ENCODE measurements at regions not wholly inside any gene's neighbourhood (a gene's known extent, or its start where the extent isn't known, plus 50 kb on each side); places are given as distances from the start of the nearest gene placed in this dataset.

- Histone ChIP-seq H3K27me3 (no peaks in the 10 kb centered on the region), H3K27ac (no peak overlapping the region), H3K4me1 (ENCODE audit: insufficient read depth) (peaks cover 15% of the 10 kb centered on the region), H2AFZ (no peak overlapping the region), H3K9me3 (ENCODE audit: low read depth) (no peaks in the 10 kb centered on the region), H4K20me1 (ENCODE audit: insufficient read depth, poor library complexity, severe bottlenecking) (no peaks in the 10 kb centered on the region), H3K4me3 (no peak overlapping the region), H3K4me2 (no peak overlapping the region), H3K36me3 (replicated peaks; ENCODE audit: insufficient read depth, low read depth) (no peaks in the 10 kb centered on the region), H3K79me2 (no peaks in the 10 kb centered on the region), H3K9me2 (replicated peaks; ENCODE audit: insufficient read depth) (no peaks in the 10 kb centered on the region)
- DNase-seq (ENCODE audit: low spot score), result no peak
- 64% methylated on average over 5 of the region's 5 CpGs for WGBS (ENCODE audit: low lambda C conversion rate, missing lambda C conversion rate)
- TF ChIP-seq EZH2phosphoT487 (IDR thresholded peaks at IDR 0.05; ENCODE audit: low read depth, severe bottlenecking, unreplicated experiment) (no peak), EZH2 (IDR thresholded peaks at IDR 0.05; ENCODE audit: borderline replicate concordance) (no peak), CTCF (IDR thresholded peaks at IDR 0.05; ENCODE audit: poor library complexity) (no peak)
Measured at GRCh38 chr2:67669766-67670165, 272.6 kb downstream of the ETAA1 start.

GRCh38 chr2:67670747-67671183 lies 273.6 kb downstream of the ETAA1 start:
- Histone ChIP-seq H3K36me3 (replicated peaks; ENCODE audit: insufficient read depth, low read depth) (no peaks in the 10 kb centered on the region), H3K9me2 (replicated peaks; ENCODE audit: insufficient read depth) (no peaks in the 10 kb centered on the region), H3K4me1 (ENCODE audit: insufficient read depth) (peaks cover 15% of the 10 kb centered on the region), H3K27me3 (no peaks in the 10 kb centered on the region), H3K4me3 (no peak overlapping the region), H3K9me3 (ENCODE audit: low read depth) (no peaks in the 10 kb centered on the region), H3K4me2 (no peak overlapping the region), H4K20me1 (ENCODE audit: insufficient read depth, poor library complexity, severe bottlenecking) (no peaks in the 10 kb centered on the region), H2AFZ (no peak overlapping the region), H3K27ac (peak overlapping the region; percentile 78), H3K79me2 (no peaks in the 10 kb centered on the region)
- DNase-seq (ENCODE audit: low spot score), result peak; percentile 18
- WGBS (ENCODE audit: low lambda C conversion rate, missing lambda C conversion rate), result 92% methylated on average over 6 of the region's 6 CpGs
- TF ChIP-seq EZH2 (IDR thresholded peaks at IDR 0.05; ENCODE audit: borderline replicate concordance), result no peak
- TF ChIP-seq EZH2phosphoT487 (IDR thresholded peaks at IDR 0.05; ENCODE audit: low read depth, severe bottlenecking, unreplicated experiment), result no peak
- TF ChIP-seq CTCF (IDR thresholded peaks at IDR 0.05; ENCODE audit: poor library complexity), result no peak

GRCh38 chr2:67671464-67672450 lies 274.6 kb downstream of the ETAA1 start:
- Histone ChIP-seq H3K27ac (peak overlapping the region; percentile 78), H3K4me3 (no peak overlapping the region), H4K20me1 (ENCODE audit: insufficient read depth, poor library complexity, severe bottlenecking) (no peaks in the 10 kb centered on the region), H2AFZ (peak overlapping the region; percentile 36), H3K79me2 (no peaks in the 10 kb centered on the region), H3K36me3 (replicated peaks; ENCODE audit: insufficient read depth, low read depth) (no peaks in the 10 kb centered on the region), H3K4me1 (ENCODE audit: insufficient read depth) (peaks cover 10% of the 10 kb centered on the region), H3K9me2 (replicated peaks; ENCODE audit: insufficient read depth) (no peaks in the 10 kb centered on the region), H3K27me3 (no peaks in the 10 kb centered on the region), H3K9me3 (ENCODE audit: low read depth) (no peaks in the 10 kb centered on the region), H3K4me2 (peak overlapping the region; percentile 6)
- DNase-seq (ENCODE audit: low spot score), result no peak
- WGBS (ENCODE audit: low lambda C conversion rate, missing lambda C conversion rate), result 95% methylated on average over 9 of the region's 10 CpGs
- TF ChIP-seq CTCF (IDR thresholded peaks at IDR 0.05; ENCODE audit: poor library complexity) (no peak), EZH2phosphoT487 (IDR thresholded peaks at IDR 0.05; ENCODE audit: low read depth, severe bottlenecking, unreplicated experiment) (no peak), EZH2 (IDR thresholded peaks at IDR 0.05; ENCODE audit: borderline replicate concordance) (no peak)

All from hepatocyte (in vitro differentiated cells).